ENCODE measurements at regions not wholly inside any gene's neighbourhood (a gene's known extent, or its start where the extent isn't known, plus 50 kb on each side); places are given as distances from the start of the nearest gene placed in this dataset.

GRCh38 chr3:132953683-132954082 is 84.5 kb upstream of the TMEM108 start:
- no peaks in the 10 kb centered on the region for H3K36me3 Mint-ChIP-seq
- peaks cover 2% of the 10 kb centered on the region for H3K27me3 Mint-ChIP-seq
- POLR2A ChIA-PET, result no interaction called here
- H3K9me3 Mint-ChIP-seq, result peaks cover 2% of the 10 kb centered on the region
- no peaks in the 10 kb centered on the region for H3K4me1 Mint-ChIP-seq
- H3K27ac Mint-ChIP-seq, result no peak overlapping the region
- ATAC-seq (ENCODE audit: low read depth) (no peak), DNase-seq (no peak)
- no peak overlapping the region for H3K4me3 Mint-ChIP-seq

GRCh38 chr3:132927896-132928295 is 110.3 kb upstream of the TMEM108 start:
- POLR2A ChIA-PET, result no interaction called here
- no peaks in the 10 kb centered on the region for H3K36me3 Mint-ChIP-seq
- ATAC-seq (ENCODE audit: low read depth) (no peak), DNase-seq (no peak)
- H3K27ac Mint-ChIP-seq, result no peak overlapping the region
- peaks cover 2% of the 10 kb centered on the region for H3K27me3 Mint-ChIP-seq
- no peaks in the 10 kb centered on the region for H3K4me1 Mint-ChIP-seq
- no peak overlapping the region for H3K4me3 Mint-ChIP-seq
- no peaks in the 10 kb centered on the region for H3K9me3 Mint-ChIP-seq

- ATAC-seq (ENCODE audit: low read depth) (no peak), DNase-seq (no peak)
- no peaks in the 10 kb centered on the region for H3K9me3 Mint-ChIP-seq
- H3K27ac Mint-ChIP-seq, result no peak overlapping the region
- POLR2A ChIA-PET, result interaction anchor here (0.7 kb wide), 1 partner anchor 338 kb away, joined by 4 read pairs; no protein-coding TSS in a partner anchor
- no peak overlapping the region for H3K4me3 Mint-ChIP-seq
- H3K27me3 Mint-ChIP-seq, result peaks cover 2% of the 10 kb centered on the region
- no peaks in the 10 kb centered on the region for H3K4me1 Mint-ChIP-seq
- H3K36me3 Mint-ChIP-seq, result no peaks in the 10 kb centered on the region
Measured at GRCh38 chr3:132926098-132926497, 112.1 kb upstream of the TMEM108 start.

GRCh38 chr3:132925256-132925930 is 112.8 kb upstream of the TMEM108 start:
- Mint-ChIP-seq H3K4me1 (no peaks in the 10 kb centered on the region), H3K36me3 (no peaks in the 10 kb centered on the region), H3K9me3 (no peaks in the 10 kb centered on the region), H3K27me3 (peaks cover 2% of the 10 kb centered on the region), H3K4me3 (no peak overlapping the region), H3K27ac (no peak overlapping the region)
- DNase-seq (no peak), ATAC-seq (ENCODE audit: low read depth) (no peak)
- POLR2A ChIA-PET, result no interaction called here

- POLR2A ChIA-PET, result no interaction called here
- Mint-ChIP-seq H3K27me3 (no peaks in the 10 kb centered on the region), H3K4me3 (no peak overlapping the region), H3K27ac (no peak overlapping the region), H3K36me3 (no peaks in the 10 kb centered on the region), H3K4me1 (no peaks in the 10 kb centered on the region), H3K9me3 (peaks cover 2% of the 10 kb centered on the region)
- DNase-seq (no peak), ATAC-seq (ENCODE audit: low read depth) (no peak)
Measured at GRCh38 chr3:132916096-132916495, 122.1 kb upstream of the TMEM108 start.

GRCh38 chr3:132912416-132912753 is 125.8 kb upstream of the TMEM108 start:
- Mint-ChIP-seq H3K4me3 (no peak overlapping the region), H3K27me3 (peaks cover 2% of the 10 kb centered on the region), H3K9me3 (no peaks in the 10 kb centered on the region), H3K4me1 (no peaks in the 10 kb centered on the region), H3K36me3 (no peaks in the 10 kb centered on the region), H3K27ac (no peak overlapping the region)
- no peak for DNase-seq
- ATAC-seq (ENCODE audit: low read depth), result no peak
- POLR2A ChIA-PET, result no interaction called here

- H3K4me3 Mint-ChIP-seq, result no peak overlapping the region
- POLR2A ChIA-PET, result no interaction called here
- H3K4me1 Mint-ChIP-seq, result no peaks in the 10 kb centered on the region
- H3K9me3 Mint-ChIP-seq, result no peaks in the 10 kb centered on the region
- no peak overlapping the region for H3K27ac Mint-ChIP-seq
- peaks cover 2% of the 10 kb centered on the region for H3K27me3 Mint-ChIP-seq
- DNase-seq (no peak), ATAC-seq (ENCODE audit: low read depth) (no peak)
- H3K36me3 Mint-ChIP-seq, result no peaks in the 10 kb centered on the region
Measured at GRCh38 chr3:132911741-132912415, 126.3 kb upstream of the TMEM108 start.

GRCh38 chr3:132907293-132907692 is 130.9 kb upstream of the TMEM108 start:
- Mint-ChIP-seq H3K27ac (no peak overlapping the region), H3K36me3 (no peaks in the 10 kb centered on the region), H3K4me1 (no peaks in the 10 kb centered on the region), H3K9me3 (no peaks in the 10 kb centered on the region), H3K4me3 (no peak overlapping the region), H3K27me3 (peaks cover 2% of the 10 kb centered on the region)
- DNase-seq (no peak), ATAC-seq (ENCODE audit: low read depth) (no peak)
- POLR2A ChIA-PET, result no interaction called here

- DNase-seq (no peak), ATAC-seq (ENCODE audit: low read depth) (no peak)
- Mint-ChIP-seq H3K27me3 (no peaks in the 10 kb centered on the region), H3K36me3 (no peaks in the 10 kb centered on the region), H3K4me1 (no peaks in the 10 kb centered on the region), H3K9me3 (no peaks in the 10 kb centered on the region), H3K4me3 (no peak overlapping the region), H3K27ac (no peak overlapping the region)
- POLR2A ChIA-PET, result no interaction called here
Measured at GRCh38 chr3:132900481-132900880, 137.7 kb upstream of the TMEM108 start.

GRCh38 chr3:132898141-132898540 is 140.1 kb upstream of the TMEM108 start:
- no peak for ATAC-seq (ENCODE audit: low read depth)
- H3K36me3 Mint-ChIP-seq, result no peaks in the 10 kb centered on the region
- no peak overlapping the region for H3K27ac Mint-ChIP-seq
- no peaks in the 10 kb centered on the region for H3K9me3 Mint-ChIP-seq
- no peak overlapping the region for H3K4me3 Mint-ChIP-seq
- POLR2A ChIA-PET, result no interaction called here
- DNase-seq, result no peak
- no peaks in the 10 kb centered on the region for H3K27me3 Mint-ChIP-seq
- no peaks in the 10 kb centered on the region for H3K4me1 Mint-ChIP-seq

GRCh38 chr3:132892956-132893355 is 145.2 kb upstream of the TMEM108 start:
- H3K36me3 Mint-ChIP-seq, result no peaks in the 10 kb centered on the region
- no peaks in the 10 kb centered on the region for H3K9me3 Mint-ChIP-seq
- no peak for DNase-seq
- POLR2A ChIA-PET, result no interaction called here
- no peak for ATAC-seq (ENCODE audit: low read depth)
- H3K27ac Mint-ChIP-seq, result no peak overlapping the region
- no peak overlapping the region for H3K4me3 Mint-ChIP-seq
- no peaks in the 10 kb centered on the region for H3K4me1 Mint-ChIP-seq
- no peaks in the 10 kb centered on the region for H3K27me3 Mint-ChIP-seq

- no peaks in the 10 kb centered on the region for H3K36me3 Mint-ChIP-seq
- H3K4me1 Mint-ChIP-seq, result no peaks in the 10 kb centered on the region
- no peak overlapping the region for H3K27ac Mint-ChIP-seq
- ATAC-seq (ENCODE audit: low read depth) (no peak), DNase-seq (no peak)
- H3K9me3 Mint-ChIP-seq, result peaks cover 2% of the 10 kb centered on the region
- POLR2A ChIA-PET, result no interaction called here
- H3K4me3 Mint-ChIP-seq, result no peak overlapping the region
- H3K27me3 Mint-ChIP-seq, result peaks cover 4% of the 10 kb centered on the region
Measured at GRCh38 chr3:132881756-132882409, 156.3 kb upstream of the TMEM108 start.

- H3K4me1 Mint-ChIP-seq, result no peaks in the 10 kb centered on the region
- peaks cover 2% of the 10 kb centered on the region for H3K9me3 Mint-ChIP-seq
- DNase-seq, result no peak
- POLR2A ChIA-PET, result no interaction called here
- H3K27ac Mint-ChIP-seq, result no peak overlapping the region
- no peaks in the 10 kb centered on the region for H3K36me3 Mint-ChIP-seq
- peaks cover 7% of the 10 kb centered on the region for H3K27me3 Mint-ChIP-seq
- no peak overlapping the region for H3K4me3 Mint-ChIP-seq
- ATAC-seq (ENCODE audit: low read depth), result no peak
Measured at GRCh38 chr3:132880986-132881385, 157.2 kb upstream of the TMEM108 start.

GRCh38 chr3:132879656-132880055 is 157.4 kb upstream of the NPHP3 start:
- no peak for ATAC-seq (ENCODE audit: low read depth)
- no peaks in the 10 kb centered on the region for H3K4me1 Mint-ChIP-seq

More at GRCh38 chr3:132879656-132880055, 157.4 kb upstream of the NPHP3 start:
- H3K27ac Mint-ChIP-seq, result no peak overlapping the region
- H3K27me3 Mint-ChIP-seq, result peaks cover 7% of the 10 kb centered on the region
- H3K9me3 Mint-ChIP-seq, result peaks cover 2% of the 10 kb centered on the region
- DNase-seq, result no peak
- POLR2A ChIA-PET, result no interaction called here
- H3K4me3 Mint-ChIP-seq, result no peak overlapping the region
- no peaks in the 10 kb centered on the region for H3K36me3 Mint-ChIP-seq

All from activated naive CD8-positive, alpha-beta T cell treated with anti-CD3 and anti-CD28 coated beads, Interleukin-2, amount 10 ng/mL, durations not matched to agents 7 days and 5 days (primary cell).